NT2/D1 (cell line): ENCODE measurements at regions not wholly inside any gene's neighbourhood (a gene's known extent, or its start where the extent isn't known, plus 50 kb on each side); places are given as distances from the start of the nearest gene placed in this dataset.

Experiments
- DNase-seq: peaks from one replicate; pipeline ENCODE4 v3.0.0-alpha.2; 2011; ENCODE audit warnings: low read depth, low spot score
- H3K27me3 ChIP-seq: 2 replicates; pipeline ENCODE4 v1.6.0; 2011; ENCODE audit warnings: mild to moderate bottlenecking; ENCODE audit not compliant: insufficient read length, insufficient read depth
- H3K36me3 ChIP-seq: 2 replicates; pipeline ENCODE4 v1.6.1; 2011; ENCODE audit warnings: mild to moderate bottlenecking, low read length, mixed read lengths; ENCODE audit not compliant: insufficient read depth, insufficient read length
- H3K4me1 ChIP-seq: 2 replicates; pipeline ENCODE4 v1.5.1; 2011; ENCODE audit not compliant: insufficient read depth, insufficient read length
- H3K4me3 ChIP-seq: 2 replicates; pipeline ENCODE4 v1.5.1; 2011; ENCODE audit warnings: low read depth; ENCODE audit not compliant: insufficient read length
- H3K9ac ChIP-seq: 2 replicates; pipeline ENCODE4 v1.6.0; 2011; ENCODE audit warnings: low read depth; ENCODE audit not compliant: insufficient read length
- H3K9me3 ChIP-seq: 2 replicates; pipeline ENCODE4 v1.5.1; 2011; ENCODE audit warnings: mild to moderate bottlenecking, low read length; ENCODE audit not compliant: insufficient read depth
- SUZ12 ChIP-seq: IDR thresholded peaks from 2 replicates; pipeline ENCODE4 v1.6.1; 2011; ENCODE audit not compliant: insufficient read length, insufficient read depth; ENCODE audit errors: extremely low read depth
- YY1 ChIP-seq: IDR thresholded peaks from 2 replicates; pipeline ENCODE4 v1.6.1; 2011; ENCODE audit not compliant: insufficient read length, insufficient read depth
- ZNF274 ChIP-seq: IDR thresholded peaks from 2 replicates; pipeline ENCODE4 v1.6.1; 2011; ENCODE audit warnings: mild to moderate bottlenecking, low read depth, low read length

- no peaks in the 10 kb centered on the region for H3K27me3 ChIP-seq
- H3K4me1 ChIP-seq, result peaks cover 8% of the 10 kb centered on the region
- no peak overlapping the region for H3K4me3 ChIP-seq
- no peak for DNase-seq
- TF ChIP-seq YY1, result no peak
- no peak for TF ChIP-seq SUZ12
- no peak for TF ChIP-seq ZNF274
- H3K9me3 ChIP-seq, result no peaks in the 10 kb centered on the region
- H3K36me3 ChIP-seq, result no peaks in the 10 kb centered on the region
- no peak overlapping the region for H3K9ac ChIP-seq
These were observed 360.6 kb downstream of the BRD1 start for GRCh38 chr22:49466878-49467595.

GRCh38 chr22:49464037-49464436, 363.6 kb downstream of the BRD1 start:
- Histone ChIP-seq H3K9me3 (no peaks in the 10 kb centered on the region), H3K4me1 (peaks cover 3% of the 10 kb centered on the region), H3K27me3 (no peaks in the 10 kb centered on the region), H3K36me3 (no peaks in the 10 kb centered on the region), H3K4me3 (no peak overlapping the region), H3K9ac (no peak overlapping the region)
- DNase-seq, result no peak
- TF ChIP-seq YY1 (no peak), SUZ12 (no peak), ZNF274 (no peak)

GRCh38 chr22:49462795-49463194, 364.9 kb downstream of the BRD1 start:
- peaks cover 3% of the 10 kb centered on the region for H3K4me1 ChIP-seq
- DNase-seq, result no peak
- H3K27me3 ChIP-seq, result no peaks in the 10 kb centered on the region
- no peak for TF ChIP-seq SUZ12
- no peak for TF ChIP-seq YY1
- TF ChIP-seq ZNF274, result no peak
- no peak overlapping the region for H3K9ac ChIP-seq
- no peaks in the 10 kb centered on the region for H3K36me3 ChIP-seq
- H3K4me3 ChIP-seq, result no peak overlapping the region
- H3K9me3 ChIP-seq, result no peaks in the 10 kb centered on the region

GRCh38 chr22:49462291-49462690, 365.4 kb downstream of the BRD1 start:
- Histone ChIP-seq H3K4me1 (peaks cover 2% of the 10 kb centered on the region), H3K27me3 (no peaks in the 10 kb centered on the region), H3K9me3 (no peaks in the 10 kb centered on the region), H3K36me3 (no peaks in the 10 kb centered on the region), H3K4me3 (no peak overlapping the region), H3K9ac (no peak overlapping the region)
- DNase-seq, result no peak
- TF ChIP-seq SUZ12, result no peak
- TF ChIP-seq YY1, result no peak
- TF ChIP-seq ZNF274, result no peak

- no peak for DNase-seq
- Histone ChIP-seq H3K36me3 (no peaks in the 10 kb centered on the region), H3K4me1 (no peaks in the 10 kb centered on the region), H3K4me3 (no peak overlapping the region), H3K9ac (no peak overlapping the region), H3K27me3 (no peaks in the 10 kb centered on the region), H3K9me3 (no peaks in the 10 kb centered on the region)
- TF ChIP-seq SUZ12 (no peak), ZNF274 (no peak), YY1 (no peak)
These were observed 366.0 kb downstream of the BRD1 start for GRCh38 chr22:49461674-49462073.

GRCh38 chr22:49460592-49461281, 366.9 kb downstream of the BRD1 start:
- H3K27me3 ChIP-seq, result no peaks in the 10 kb centered on the region
- H3K9ac ChIP-seq, result no peak overlapping the region
- H3K9me3 ChIP-seq, result no peaks in the 10 kb centered on the region
- H3K36me3 ChIP-seq, result no peaks in the 10 kb centered on the region
- no peaks in the 10 kb centered on the region for H3K4me1 ChIP-seq
- no peak overlapping the region for H3K4me3 ChIP-seq
- DNase-seq, result no peak
- TF ChIP-seq SUZ12 (no peak), ZNF274 (no peak), YY1 (no peak)

- Histone ChIP-seq H3K27me3 (no peaks in the 10 kb centered on the region), H3K9ac (no peak overlapping the region), H3K4me1 (no peaks in the 10 kb centered on the region), H3K9me3 (no peaks in the 10 kb centered on the region), H3K4me3 (no peak overlapping the region), H3K36me3 (no peaks in the 10 kb centered on the region)
- TF ChIP-seq SUZ12 (no peak), ZNF274 (no peak), YY1 (no peak)
- no peak for DNase-seq
These were observed 367.6 kb downstream of the BRD1 start for GRCh38 chr22:49460091-49460490.
